ENCODE measurements at regions not wholly inside any gene's neighbourhood (a gene's known extent, or its start where the extent isn't known, plus 50 kb on each side); places are given as distances from the start of the nearest gene placed in this dataset.

GRCh38 chr15:26158176-26158575 lies 295.0 kb upstream of the ATP10A start:
- no peak overlapping the region for H3K27ac ChIP-seq
- no peaks in the 10 kb centered on the region for H3K9me3 ChIP-seq
- TF ChIP-seq, protein P1, sequence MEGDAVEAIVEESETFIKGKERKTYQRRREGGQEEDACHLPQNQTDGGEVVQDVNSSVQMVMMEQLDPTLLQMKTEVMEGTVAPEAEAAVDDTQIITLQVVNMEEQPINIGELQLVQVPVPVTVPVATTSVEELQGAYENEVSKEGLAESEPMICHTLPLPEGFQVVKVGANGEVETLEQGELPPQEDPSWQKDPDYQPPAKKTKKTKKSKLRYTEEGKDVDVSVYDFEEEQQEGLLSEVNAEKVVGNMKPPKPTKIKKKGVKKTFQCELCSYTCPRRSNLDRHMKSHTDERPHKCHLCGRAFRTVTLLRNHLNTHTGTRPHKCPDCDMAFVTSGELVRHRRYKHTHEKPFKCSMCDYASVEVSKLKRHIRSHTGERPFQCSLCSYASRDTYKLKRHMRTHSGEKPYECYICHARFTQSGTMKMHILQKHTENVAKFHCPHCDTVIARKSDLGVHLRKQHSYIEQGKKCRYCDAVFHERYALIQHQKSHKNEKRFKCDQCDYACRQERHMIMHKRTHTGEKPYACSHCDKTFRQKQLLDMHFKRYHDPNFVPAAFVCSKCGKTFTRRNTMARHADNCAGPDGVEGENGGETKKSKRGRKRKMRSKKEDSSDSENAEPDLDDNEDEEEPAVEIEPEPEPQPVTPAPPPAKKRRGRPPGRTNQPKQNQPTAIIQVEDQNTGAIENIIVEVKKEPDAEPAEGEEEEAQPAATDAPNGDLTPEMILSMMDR (IDR thresholded peaks at IDR 0.05) = no peak
- DNase-seq (ENCODE audit: low spot score) = no peak
- H3K4me1 ChIP-seq (ENCODE audit: control insufficient read depth in 1 of 2, low read depth in 2 of 2) = no peaks in the 10 kb centered on the region
- no peaks in the 10 kb centered on the region for H3K27me3 ChIP-seq (replicated peaks; ENCODE audit: insufficient read depth)
- ATAC-seq (ENCODE audit: insufficient number of reproducible peaks, low FRiP score, low read depth) = no peak
- no peaks in the 10 kb centered on the region for H3K36me3 ChIP-seq
- H3K4me3 ChIP-seq = no peak overlapping the region

- Histone ChIP-seq H3K27ac (no peak overlapping the region), H3K4me3 (no peak overlapping the region), H3K4me1 (ENCODE audit: control insufficient read depth in 1 of 2, low read depth in 2 of 2) (no peaks in the 10 kb centered on the region), H3K27me3 (replicated peaks; ENCODE audit: insufficient read depth) (no peaks in the 10 kb centered on the region), H3K36me3 (no peaks in the 10 kb centered on the region), H3K9me3 (no peaks in the 10 kb centered on the region)
- ATAC-seq (ENCODE audit: insufficient number of reproducible peaks, low FRiP score, low read depth) (no peak), DNase-seq (ENCODE audit: low spot score) (no peak)
- TF ChIP-seq, protein P1 (IDR thresholded peaks at IDR 0.05) = no peak
Observed at GRCh38 chr15:26157081-26157480, 294.0 kb upstream of the ATP10A start.

DNA sequence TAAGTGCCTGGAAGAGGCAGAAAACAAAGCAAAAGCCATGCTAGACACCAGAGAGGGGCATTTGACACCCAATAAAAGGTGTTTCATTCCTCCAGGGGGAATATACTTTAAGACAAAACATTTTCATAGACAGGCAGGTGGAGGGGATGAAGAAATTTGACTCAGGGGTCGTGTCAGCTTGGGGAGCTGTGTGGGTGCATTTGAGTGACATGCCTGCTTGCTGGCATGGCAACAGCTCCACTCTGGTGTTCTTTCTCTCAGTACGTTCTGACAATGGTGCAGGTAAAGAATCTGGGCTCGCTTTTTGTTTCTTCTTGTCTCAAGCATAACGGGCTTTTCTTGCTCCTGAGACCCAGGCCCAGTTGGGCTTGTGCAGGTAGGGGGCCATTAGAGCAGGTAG lies 292.9 kb upstream of the ATP10A start:
- DNase-seq (ENCODE audit: low spot score) (no peak), ATAC-seq (ENCODE audit: insufficient number of reproducible peaks, low FRiP score, low read depth) (no peak)
- Histone ChIP-seq H3K36me3 (no peaks in the 10 kb centered on the region), H3K4me1 (ENCODE audit: control insufficient read depth in 1 of 2, low read depth in 2 of 2) (no peaks in the 10 kb centered on the region), H3K4me3 (no peak overlapping the region), H3K9me3 (no peaks in the 10 kb centered on the region), H3K27me3 (replicated peaks; ENCODE audit: insufficient read depth) (no peaks in the 10 kb centered on the region), H3K27ac (no peak overlapping the region)
- TF ChIP-seq, protein P1 (IDR thresholded peaks at IDR 0.05) = no peak

DNA sequence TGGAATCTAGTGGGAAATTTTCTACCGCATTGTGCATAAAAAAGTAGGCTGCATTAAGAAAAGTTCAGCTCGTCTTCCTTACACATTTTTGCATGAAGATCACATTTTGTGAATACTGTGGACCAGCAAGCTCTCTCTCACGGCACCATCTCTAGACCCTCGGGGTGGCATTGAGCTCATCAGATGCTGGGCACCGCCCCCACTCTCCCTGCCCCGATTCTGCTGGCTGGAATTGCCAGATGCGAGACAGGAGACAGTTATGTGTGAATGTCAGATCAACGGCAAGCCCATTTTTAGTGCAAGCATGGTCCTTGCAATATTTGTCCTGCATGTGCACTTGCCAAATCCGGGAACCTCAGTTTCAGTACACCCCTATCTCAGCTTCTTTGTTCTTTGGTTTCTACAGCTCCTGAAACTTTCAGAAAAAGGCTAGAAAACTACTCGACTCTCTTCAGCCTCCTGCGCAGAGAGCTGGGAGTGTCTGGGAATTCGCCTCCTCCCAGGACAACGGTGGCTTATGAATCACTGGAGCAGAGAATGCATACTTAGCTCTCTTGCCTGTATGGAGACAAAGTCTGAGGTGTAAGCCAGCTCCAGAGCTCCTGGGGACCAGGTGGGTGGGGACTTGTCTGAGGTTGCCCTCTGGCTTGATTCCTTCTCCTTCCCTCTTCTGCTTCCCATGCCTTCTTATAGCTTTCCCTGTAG lies 285.2 kb upstream of the ATP10A start:
- H3K9me3 ChIP-seq = no peaks in the 10 kb centered on the region
- DNase-seq (ENCODE audit: low spot score) = no peak
- H3K27me3 ChIP-seq (replicated peaks; ENCODE audit: insufficient read depth) = no peaks in the 10 kb centered on the region
- H3K27ac ChIP-seq = no peak overlapping the region
- no peaks in the 10 kb centered on the region for H3K4me1 ChIP-seq (ENCODE audit: control insufficient read depth in 1 of 2, low read depth in 2 of 2)
- no peak for ATAC-seq (ENCODE audit: insufficient number of reproducible peaks, low FRiP score, low read depth)
- TF ChIP-seq, protein P1 (IDR thresholded peaks at IDR 0.05) = no peak
- H3K4me3 ChIP-seq = no peak overlapping the region
- no peaks in the 10 kb centered on the region for H3K36me3 ChIP-seq

DNA sequence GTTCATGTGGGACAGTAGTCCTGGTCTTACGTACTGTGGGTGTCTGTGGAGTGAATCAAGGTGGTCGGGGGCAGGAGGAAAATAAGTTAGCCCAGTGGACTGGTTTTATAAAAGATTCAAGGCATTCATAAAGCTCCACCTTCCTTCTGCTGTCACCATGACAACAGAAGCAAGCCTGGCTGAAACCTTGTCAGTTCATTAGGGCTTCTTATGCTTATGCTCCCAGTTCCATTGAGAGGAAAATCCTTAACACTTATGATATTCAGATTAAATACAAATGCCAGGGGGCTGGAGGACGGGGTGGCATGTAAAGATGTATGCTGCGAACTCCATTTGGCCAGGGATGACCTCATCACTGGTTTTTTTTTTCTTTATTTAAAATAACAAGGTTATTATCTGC lies 283.1 kb upstream of the ATP10A start:
- no peak for DNase-seq (ENCODE audit: low spot score)
- no peak overlapping the region for H3K27ac ChIP-seq
- no peaks in the 10 kb centered on the region for H3K27me3 ChIP-seq (replicated peaks; ENCODE audit: insufficient read depth)
- H3K36me3 ChIP-seq = no peaks in the 10 kb centered on the region
- no peaks in the 10 kb centered on the region for H3K4me1 ChIP-seq (ENCODE audit: control insufficient read depth in 1 of 2, low read depth in 2 of 2)
- no peak for ATAC-seq (ENCODE audit: insufficient number of reproducible peaks, low FRiP score, low read depth)
- H3K4me3 ChIP-seq = no peak overlapping the region
- H3K9me3 ChIP-seq = no peaks in the 10 kb centered on the region
- TF ChIP-seq, protein P1 (IDR thresholded peaks at IDR 0.05) = no peak

All from thoracic aorta (tissue), 2 donors.